Esophagus squamous epithelium (tissue), 4 donors: ENCODE measurements at regions not wholly inside any gene's neighbourhood (a gene's known extent, or its start where the extent isn't known, plus 50 kb on each side); places are given as distances from the start of the nearest gene placed in this dataset.
"Not testable (repeated sequence)": the region's sequence is repeated elsewhere in the genome, so short reads cannot be mapped to it uniquely, and the experiment has no call there.

Source experiments
- CTCF ChIP-seq, 6 experiments: fragments of 450-650 bp in 4 of 6; fragments of 200-600 bp in 2 of 6; sonication (generic) in 2 of 6; IDR thresholded peaks; one replicate each; pipeline ENCODE4 v1.5.1; 2016 to 2019; ENCODE audit warnings: antibody characterized with exemption in 6 of 6, mild to moderate bottlenecking in 4 of 6, moderate library complexity in 4 of 6
- POLR2A ChIP-seq, 4 donors: fragments of 450-650 bp; IDR thresholded peaks; one replicate each; pipeline ENCODE4 v1.6.1; 2017; ENCODE audit warnings: antibody characterized with exemption in 4 of 4, mild to moderate bottlenecking in 4 of 4, moderate library complexity in 3 of 4

GRCh38 chr5:162621726-162622263 is 554.2 kb downstream of the GABRG2 start:
- not testable (repeated sequence) for TF ChIP-seq CTCF, POLR2A (IDR thresholded peaks at IDR 0.05)
